ENCODE measurements at regions not wholly inside any gene's neighbourhood (a gene's known extent, or its start where the extent isn't known, plus 50 kb on each side); places are given as distances from the start of the nearest gene placed in this dataset.
A peak's percentile ranks its signal among the peaks of the same experiment; 100 is the strongest.

DNA sequence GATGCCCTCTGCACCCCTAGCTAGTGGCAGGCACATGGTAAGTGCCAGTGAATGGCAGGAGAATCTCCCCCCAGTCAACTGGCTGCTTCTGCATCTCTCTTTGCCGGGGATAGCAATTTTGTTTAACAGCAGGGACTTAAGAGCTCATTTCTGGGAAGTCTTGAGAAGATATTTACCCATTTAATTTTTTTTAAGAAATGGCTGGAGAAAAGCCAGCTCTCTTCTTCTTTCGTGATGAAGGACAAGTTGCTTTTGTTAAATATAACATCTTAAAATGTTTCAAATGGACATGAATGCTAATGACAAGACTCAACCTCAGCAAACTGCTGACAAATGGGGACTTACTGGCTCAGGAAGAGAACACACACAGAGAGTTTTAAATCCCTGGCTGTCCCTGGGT lies 55.0 kb upstream of the IYD start:
- Mint-ChIP-seq H3K4me1 (ENCODE audit: low read depth in 2 of 2) (peaks cover 42 to 47% of the 10 kb centered on the region in 2 donors), H3K27me3 (no peaks in the 10 kb centered on the region), H3K27ac (no peak overlapping the region), H3K4me3 (peak overlapping the region in 1 of 2 donors; percentile 43), H3K9me3 (no peaks in the 10 kb centered on the region), H3K36me3 (ENCODE audit: insufficient read depth) (peaks cover 15% of the 10 kb centered on the region)
- DNase-seq (no peak), ATAC-seq (replicated peaks) (no peak)

DNA sequence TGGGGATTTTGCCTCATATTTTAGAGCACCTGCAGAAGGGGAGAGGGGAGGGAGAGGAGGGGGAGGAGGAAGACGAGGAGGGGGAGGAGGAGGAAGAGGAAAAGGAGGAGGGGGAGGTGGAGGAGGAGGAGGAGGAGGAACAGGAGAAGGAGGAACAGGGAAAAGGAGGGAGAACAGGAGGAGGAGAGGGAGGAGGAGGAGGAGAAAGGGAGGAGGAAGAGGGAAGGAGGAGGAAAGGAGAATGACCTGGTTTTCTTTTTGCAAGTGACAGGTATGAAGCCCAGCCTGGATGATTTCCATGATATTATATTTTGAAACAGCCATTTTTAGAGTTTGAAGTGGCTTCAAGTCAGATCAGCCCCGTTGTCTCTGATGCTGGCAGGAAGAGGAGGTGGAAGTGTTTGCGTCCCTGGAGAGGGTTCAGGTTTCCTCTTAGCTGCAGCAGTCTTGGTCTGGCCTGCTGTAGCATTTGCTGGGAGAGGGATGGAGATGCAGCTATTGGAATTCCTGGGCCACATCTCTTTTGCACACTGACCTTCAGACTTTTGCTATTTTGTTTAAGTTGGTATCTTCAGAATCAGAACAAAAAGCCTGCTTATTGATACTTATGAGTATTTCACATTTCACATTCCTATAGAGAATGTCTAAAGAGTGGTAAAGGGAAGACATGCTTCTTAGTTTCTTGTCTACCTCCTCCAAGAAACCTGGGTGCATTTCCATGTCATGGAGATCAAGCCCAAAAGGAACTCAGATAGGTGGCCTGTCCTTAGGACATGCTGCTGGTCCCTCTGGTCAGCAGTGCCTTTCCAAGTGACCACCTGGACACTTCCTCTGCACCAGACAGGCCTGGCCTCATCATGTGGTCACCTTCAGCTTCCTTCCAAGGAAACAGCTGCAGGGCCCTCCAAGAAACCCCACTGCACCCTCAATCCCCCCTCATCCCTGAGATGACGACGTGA lies 54.3 kb upstream of the IYD start:
- H3K4me3 Mint-ChIP-seq = no peak overlapping the region

DNA sequence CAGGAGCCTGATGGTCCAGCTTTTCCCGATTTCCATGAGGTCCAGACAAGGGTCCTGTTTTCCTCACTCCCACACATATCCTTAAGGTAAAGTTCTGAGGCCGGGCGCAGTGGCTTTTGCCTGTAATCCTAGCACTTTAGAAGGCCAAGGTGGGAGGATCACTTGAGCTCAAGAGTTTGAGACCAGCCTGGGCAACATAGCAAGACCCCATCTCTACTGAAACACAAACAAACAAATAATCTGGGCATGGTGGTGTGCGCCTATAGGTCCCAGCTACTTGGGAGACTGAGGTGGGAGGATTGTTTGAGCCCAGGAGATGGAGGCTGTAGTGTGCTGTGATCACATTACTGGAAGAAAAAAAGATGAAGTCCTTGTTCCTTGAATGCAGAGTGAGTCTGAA lies 53.2 kb upstream of the IYD start:
- DNase-seq = no peak
- Mint-ChIP-seq H3K27ac (no peak overlapping the region), H3K36me3 (ENCODE audit: insufficient read depth) (peaks cover 9% of the 10 kb centered on the region)

More for the DNA sequence above, 54.3 kb upstream of the IYD start:
- Mint-ChIP-seq H3K27me3 (no peaks in the 10 kb centered on the region), H3K36me3 (ENCODE audit: insufficient read depth) (peaks cover 13% of the 10 kb centered on the region), H3K9me3 (no peaks in the 10 kb centered on the region), H3K4me1 (ENCODE audit: low read depth in 2 of 2) (peaks cover 35 to 39% of the 10 kb centered on the region in 2 donors), H3K27ac (no peak overlapping the region)
- no peak for ATAC-seq (replicated peaks)
- no peak for DNase-seq

DNA sequence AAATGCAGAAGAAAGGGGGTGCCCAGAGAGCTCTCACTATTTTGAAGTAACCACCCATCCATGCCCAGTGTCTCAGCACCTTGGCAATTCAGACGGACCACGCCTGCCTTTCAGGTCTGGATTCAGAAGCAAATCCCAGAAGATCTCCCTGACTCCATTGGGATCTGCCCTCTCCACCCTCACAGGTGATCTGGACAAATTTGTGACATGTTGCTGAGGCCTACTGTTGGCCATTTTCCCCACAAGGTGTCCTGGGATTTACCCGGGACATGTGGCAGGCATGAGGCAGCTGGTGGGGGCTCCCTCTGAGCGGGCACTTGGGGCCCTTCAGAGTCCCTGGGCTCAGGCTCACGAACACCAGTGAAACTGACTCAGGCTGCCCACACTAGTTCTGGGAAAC lies 51.9 kb upstream of the IYD start:
- Mint-ChIP-seq H3K9me3 (no peaks in the 10 kb centered on the region), H3K36me3 (ENCODE audit: insufficient read depth) (no peaks in the 10 kb centered on the region), H3K4me3 (no peak overlapping the region), H3K27me3 (no peaks in the 10 kb centered on the region), H3K27ac (no peak overlapping the region), H3K4me1 (ENCODE audit: low read depth in 2 of 2) (peaks cover 15 to 17% of the 10 kb centered on the region in 2 donors)
- DNase-seq (no peak), ATAC-seq (replicated peaks) (no peak)

More for the DNA sequence above, 53.2 kb upstream of the IYD start:
- Mint-ChIP-seq H3K4me1 (ENCODE audit: low read depth in 2 of 2) (peaks cover 28 to 30% of the 10 kb centered on the region in 2 donors), H3K27me3 (no peaks in the 10 kb centered on the region), H3K9me3 (no peaks in the 10 kb centered on the region), H3K4me3 (no peak overlapping the region)
- ATAC-seq (replicated peaks) = no peak

All from effector memory CD8-positive, alpha-beta T cell (primary cell).